Right lobe of liver (tissue), 6 donors: ENCODE measurements at regions not wholly inside any gene's neighbourhood (a gene's known extent, or its start where the extent isn't known, plus 50 kb on each side); places are given as distances from the start of the nearest gene placed in this dataset.

ENCODE experiments used
- ATAC-seq, 4 donors: fragments of 200-7000 bp; cut with Tn5 transposase; one replicate each; pipeline ENCODE4 v1.9.1; 2020; ENCODE audit warnings: mild to moderate bottlenecking in 4 of 4, moderate library complexity in 4 of 4
- DNase-seq, 3 donors: peaks; one replicate each; pipeline ENCODE4 v3.0.0-alpha.2; 2020
- H3K27ac ChIP-seq, 3 donors: fragments of 200-600 bp; one replicate each; pipeline ENCODE4 v1.8.0; 2022
- H3K27me3 ChIP-seq, 2 donors: fragments of 200-600 bp; one replicate each; pipeline ENCODE4 v1.8.0; 2022
- H3K36me3 ChIP-seq, 4 donors: fragments of 200-600 bp; sonication (generic) in 1 of 4; one replicate each; pipeline versions ENCODE4 v1.5.1 to v1.8.0; 2017 to 2022; ENCODE audit warnings: control low read depth in 1 of 4
- H3K4me1 ChIP-seq, 4 donors: fragments of 200-600 bp; sonication (generic) in 1 of 4; one replicate each; pipeline versions ENCODE4 v1.5.1 to v1.8.0; 2017 to 2022; ENCODE audit warnings: control low read depth in 1 of 4
- H3K4me3 ChIP-seq, 3 donors: fragments of 200-600 bp; one replicate each; pipeline ENCODE4 v1.8.0; 2022
- H3K9me3 ChIP-seq, 4 donors: fragments of 200-600 bp; sonication (generic) in 1 of 4; one replicate each; pipeline versions ENCODE4 v1.5.1 to v1.8.0; 2017 to 2022; ENCODE audit warnings: control low read depth in 1 of 4
- POLR2A ChIP-seq: fragments of 450-650 bp; IDR thresholded peaks from one replicate; pipeline ENCODE4 v1.6.1; 2017; ENCODE audit warnings: antibody characterized with exemption, mild to moderate bottlenecking
- WGBS: methylation state at CpG from one replicate; pipeline ENCODE4 v1.1.6; 2018; ENCODE audit warnings: low coverage, low lambda C conversion rate; ENCODE audit not compliant: insufficient coverage; ENCODE audit errors: missing lambda C conversion rate; 5-methylcytosine and 5-hydroxymethylcytosine counted together
- intact Hi-C, 2 donors: fragments of 100-400 bp; cut with DNase I; formaldehyde crosslinking; loops; one replicate each; pipeline versions ENCODE4 v1.11.2 to v1.14.1; 2022
- TF ChIP-seq, protein P1 (sequence below), 4 donors: fragments of 200-600 bp in 3 of 4; fragments of 450-650 bp in 1 of 4; IDR thresholded peaks; one replicate each; pipeline versions ENCODE4 v1.5.1 to v1.8.0; 2016 to 2022; ENCODE audit warnings: antibody characterized with exemption in 4 of 4, mild to moderate bottlenecking in 2 of 4
- donor health status: DM: no; HTN: yes; CAD: no.
- donor health status: DM: no; HTN: no; CAD: no.
- donor health status: DM: no; HTN: no; CAD: no.
- donor health status: DM: no; HTN: yes; CAD: no.
- donor health status: DM: no; HTN: yes; CAD: no.

DNA sequence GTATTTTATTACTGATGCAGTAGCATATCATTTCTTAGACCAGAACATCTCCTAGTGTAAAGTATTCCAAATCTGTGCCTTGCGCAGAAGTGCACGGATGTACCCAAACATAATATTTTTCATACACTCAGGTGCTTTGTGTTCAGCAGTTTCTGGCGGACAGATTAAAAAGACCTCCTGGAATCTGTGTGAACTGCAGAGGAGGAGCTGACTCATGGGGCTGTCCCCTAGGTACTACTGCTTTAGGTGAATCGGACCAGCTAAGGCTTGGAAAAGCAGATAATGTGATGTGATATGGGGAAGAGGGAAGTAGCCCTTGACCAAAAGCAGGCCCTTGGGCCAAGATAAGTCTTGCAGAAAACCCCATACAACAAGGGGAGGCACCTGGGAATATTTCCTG lies 310.1 kb downstream of the PLK2 start:
- intact Hi-C loops = no loop called here
- no peaks in the 10 kb centered on the region for H3K9me3 ChIP-seq
- no peak for TF ChIP-seq POLR2A
- TF ChIP-seq, protein P1, sequence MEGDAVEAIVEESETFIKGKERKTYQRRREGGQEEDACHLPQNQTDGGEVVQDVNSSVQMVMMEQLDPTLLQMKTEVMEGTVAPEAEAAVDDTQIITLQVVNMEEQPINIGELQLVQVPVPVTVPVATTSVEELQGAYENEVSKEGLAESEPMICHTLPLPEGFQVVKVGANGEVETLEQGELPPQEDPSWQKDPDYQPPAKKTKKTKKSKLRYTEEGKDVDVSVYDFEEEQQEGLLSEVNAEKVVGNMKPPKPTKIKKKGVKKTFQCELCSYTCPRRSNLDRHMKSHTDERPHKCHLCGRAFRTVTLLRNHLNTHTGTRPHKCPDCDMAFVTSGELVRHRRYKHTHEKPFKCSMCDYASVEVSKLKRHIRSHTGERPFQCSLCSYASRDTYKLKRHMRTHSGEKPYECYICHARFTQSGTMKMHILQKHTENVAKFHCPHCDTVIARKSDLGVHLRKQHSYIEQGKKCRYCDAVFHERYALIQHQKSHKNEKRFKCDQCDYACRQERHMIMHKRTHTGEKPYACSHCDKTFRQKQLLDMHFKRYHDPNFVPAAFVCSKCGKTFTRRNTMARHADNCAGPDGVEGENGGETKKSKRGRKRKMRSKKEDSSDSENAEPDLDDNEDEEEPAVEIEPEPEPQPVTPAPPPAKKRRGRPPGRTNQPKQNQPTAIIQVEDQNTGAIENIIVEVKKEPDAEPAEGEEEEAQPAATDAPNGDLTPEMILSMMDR (IDR thresholded peaks at IDR 0.05) = no peak
- DNase-seq (no peak), ATAC-seq (no peak)
- no peaks in the 10 kb centered on the region for H3K36me3 ChIP-seq
- WGBS = 84% methylated on average over 4 of the region's 4 CpGs
- no peak overlapping the region for H3K27ac ChIP-seq
- no peak overlapping the region for H3K4me3 ChIP-seq
- no peaks in the 10 kb centered on the region for H3K27me3 ChIP-seq
- H3K4me1 ChIP-seq = no peaks in the 10 kb centered on the region

DNA sequence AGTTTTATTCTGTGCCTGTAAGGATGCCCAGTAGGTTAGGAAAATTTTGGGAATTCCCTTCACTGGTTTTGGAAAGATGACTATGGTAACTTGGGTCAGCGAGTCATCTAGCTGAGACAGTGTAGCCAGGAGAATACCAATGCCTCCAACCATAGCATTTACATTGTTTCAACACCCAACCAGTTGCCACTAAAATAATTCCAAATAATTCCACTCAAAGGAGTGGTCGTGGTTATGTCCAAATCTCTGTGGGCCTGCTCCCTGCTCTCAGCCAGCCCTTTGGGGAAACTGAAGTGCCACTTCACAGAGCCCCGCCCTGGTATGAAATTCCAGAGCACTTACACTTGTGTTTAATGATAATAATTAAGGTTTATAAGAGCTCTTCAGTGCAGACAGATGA lies 310.5 kb downstream of the PLK2 start:
- no peak for DNase-seq
- Histone ChIP-seq H3K4me1 (no peaks in the 10 kb centered on the region), H3K4me3 (no peak overlapping the region), H3K27ac (no peak overlapping the region), H3K27me3 (no peaks in the 10 kb centered on the region), H3K9me3 (no peaks in the 10 kb centered on the region), H3K36me3 (no peaks in the 10 kb centered on the region)
- no peak for ATAC-seq
- 61% methylated on average over 3 of the region's 3 CpGs for WGBS
- intact Hi-C loops = no loop called here
- TF ChIP-seq, protein P1 (IDR thresholded peaks at IDR 0.05) = no peak
- no peak for TF ChIP-seq POLR2A

DNA sequence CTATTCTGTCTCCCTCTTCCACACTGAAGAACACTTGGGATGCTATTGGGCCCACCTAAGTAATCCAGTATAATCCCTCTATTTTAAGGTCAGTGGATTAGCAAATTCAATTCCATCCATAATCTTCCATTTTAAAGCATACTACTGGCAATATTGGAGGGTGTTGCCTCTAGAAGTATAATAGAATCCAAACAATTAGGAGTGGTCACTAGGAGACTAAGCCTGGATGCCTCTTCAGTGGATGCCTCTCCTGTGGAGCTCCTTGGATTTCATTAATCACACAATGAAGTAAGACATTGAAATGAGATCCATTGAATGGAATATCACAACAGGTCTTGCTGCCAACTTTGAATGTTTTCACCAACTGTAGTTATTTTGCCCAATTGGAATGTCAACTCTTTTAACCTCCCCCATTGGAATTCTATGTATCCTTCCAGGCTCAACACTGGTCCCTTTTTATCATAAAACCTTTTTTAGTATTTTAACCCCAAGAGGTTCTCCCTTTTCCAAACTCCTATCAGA lies 311.6 kb downstream of the PLK2 start:
- no peaks in the 10 kb centered on the region for H3K27me3 ChIP-seq
- ATAC-seq = no peak
- H3K27ac ChIP-seq = no peak overlapping the region
- intact Hi-C loops = no loop called here
- H3K36me3 ChIP-seq = no peaks in the 10 kb centered on the region
- H3K4me3 ChIP-seq = no peak overlapping the region
- DNase-seq = no peak
- no peaks in the 10 kb centered on the region for H3K9me3 ChIP-seq
- no peak for TF ChIP-seq POLR2A
- TF ChIP-seq, protein P1 (IDR thresholded peaks at IDR 0.05) = no peak
- H3K4me1 ChIP-seq = no peaks in the 10 kb centered on the region

DNA sequence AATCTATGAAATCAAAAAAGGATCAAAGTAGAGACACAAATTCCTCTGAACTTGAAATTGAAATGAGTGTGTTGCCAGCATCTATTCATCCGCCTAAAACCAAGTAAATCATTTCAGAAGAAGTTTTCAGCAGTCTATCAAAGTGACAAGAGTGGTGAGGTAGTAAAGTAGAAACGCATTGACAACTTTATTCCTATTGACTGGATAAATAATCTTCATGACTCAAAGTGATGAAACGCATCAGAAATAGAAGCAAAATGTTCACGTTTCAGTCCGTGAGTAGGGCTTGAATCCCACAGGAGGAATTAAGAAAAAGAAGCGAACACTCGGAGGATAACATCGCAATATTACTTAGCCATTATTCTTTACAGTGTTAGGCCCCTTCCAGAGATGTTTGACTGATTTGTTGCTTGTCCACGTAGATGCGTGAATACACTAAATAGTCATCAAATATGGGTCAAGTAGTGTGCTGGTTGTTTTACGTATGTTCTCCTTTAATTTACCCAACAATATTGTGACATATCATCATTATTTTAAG lies 314.4 kb downstream of the PLK2 start:
- intact Hi-C loops = no loop called here

More for the DNA sequence above, 314.4 kb downstream of the PLK2 start:
- Histone ChIP-seq H3K36me3 (no peaks in the 10 kb centered on the region), H3K27me3 (no peaks in the 10 kb centered on the region), H3K9me3 (no peaks in the 10 kb centered on the region), H3K4me1 (no peaks in the 10 kb centered on the region), H3K4me3 (no peak overlapping the region), H3K27ac (no peak overlapping the region)
- ATAC-seq = no peak
- no peak for DNase-seq
- WGBS = 79% methylated on average over 11 of the region's 11 CpGs
- TF ChIP-seq POLR2A = no peak
- TF ChIP-seq, protein P1 (IDR thresholded peaks at IDR 0.05) = no peak
